ENCODE measurements at regions not wholly inside any gene's neighbourhood (a gene's known extent, or its start where the extent isn't known, plus 50 kb on each side); places are given as distances from the start of the nearest gene placed in this dataset.
"Not testable (repeated sequence)": the region's sequence is repeated elsewhere in the genome, so short reads cannot be mapped to it uniquely, and the experiment has no call there.

- not testable (repeated sequence) for ATAC-seq
Measured at GRCh38 chr6:78676069-78677007, 191.0 kb upstream of the IRAK1BP1 start.

GRCh38 chr6:78688668-78689067, 178.7 kb upstream of the IRAK1BP1 start:
- ATAC-seq, result no peak

DNA sequence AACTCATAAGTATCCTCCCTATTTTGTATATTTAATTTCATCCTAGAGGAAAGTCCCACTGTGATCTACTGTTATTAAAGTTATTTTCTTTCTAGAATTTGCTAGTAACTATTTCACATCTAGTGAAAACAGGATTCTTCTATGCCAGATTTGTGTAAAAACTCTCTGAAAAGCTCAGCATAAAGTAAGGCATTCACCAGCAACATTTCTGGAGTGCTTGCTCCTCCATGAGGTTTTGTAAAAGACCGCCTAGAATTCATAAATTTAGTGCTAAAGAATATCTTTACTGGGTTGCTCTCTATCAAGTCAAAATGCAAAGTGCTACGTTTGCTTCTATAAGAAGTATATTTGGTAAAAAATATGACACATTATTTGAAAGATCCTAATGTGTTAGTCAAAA, 173.5 kb upstream of the IRAK1BP1 start:
- ATAC-seq, result no peak

DNA sequence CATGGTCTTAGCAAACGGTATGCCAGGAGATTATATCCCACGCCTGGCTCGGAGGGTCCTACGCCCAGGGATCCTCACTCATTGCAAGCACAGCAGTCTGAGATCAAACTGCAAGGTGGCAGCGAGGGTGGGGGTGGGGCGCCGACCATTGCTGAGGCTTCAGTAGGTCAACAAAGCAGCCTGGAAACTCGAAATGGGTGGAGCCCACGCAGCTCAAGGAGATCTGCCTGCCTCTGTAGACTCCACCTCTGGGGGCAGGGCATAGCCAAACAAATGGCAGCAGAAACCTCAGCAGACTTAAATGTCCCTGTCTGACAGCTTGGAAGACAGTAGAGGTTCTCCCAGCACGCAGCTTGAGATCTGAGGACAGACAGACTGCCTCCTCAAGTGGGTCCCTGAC, 172.7 kb upstream of the IRAK1BP1 start:
- ATAC-seq, result not testable (repeated sequence)

DNA sequence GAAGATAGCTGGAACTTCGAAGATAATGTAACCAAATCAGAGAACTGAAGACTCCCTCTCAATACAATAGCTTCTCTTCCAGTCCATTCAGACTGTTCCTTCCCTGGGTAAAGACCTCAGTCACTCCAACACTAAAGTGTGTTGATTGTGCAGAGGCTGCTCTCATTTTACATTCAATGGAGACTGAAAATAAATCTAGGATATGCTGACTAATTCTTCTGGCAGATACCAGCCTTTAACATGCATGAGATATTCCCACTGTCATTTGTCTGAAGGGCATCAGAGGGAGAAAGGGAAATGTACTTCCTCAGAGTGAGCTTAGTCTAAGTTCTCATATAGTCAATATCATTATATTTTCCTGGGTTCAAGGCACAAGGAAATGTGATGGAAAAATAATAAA, 166.4 kb upstream of the IRAK1BP1 start:
- no peak for ATAC-seq

DNA sequence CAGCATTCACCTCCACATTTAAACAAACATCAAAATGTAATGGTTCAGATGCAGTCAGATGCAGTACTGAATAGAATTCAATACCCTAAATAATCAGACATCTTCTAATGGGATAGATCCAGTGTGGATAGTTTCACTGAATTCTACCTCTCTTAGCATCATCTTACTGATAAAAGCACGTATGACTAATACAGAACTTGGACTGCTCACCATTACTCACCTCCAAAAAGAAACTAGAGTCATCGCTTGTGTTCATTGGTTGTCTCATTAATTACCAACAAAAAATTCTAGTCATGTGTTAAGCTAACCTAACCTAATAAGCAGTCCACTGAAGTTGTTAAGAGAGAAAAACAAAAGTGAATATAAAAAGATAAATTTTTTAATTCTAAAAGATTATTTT, 165.9 kb upstream of the IRAK1BP1 start:
- peak; percentile 49 for ATAC-seq

GRCh38 chr6:78709021-78709420, 158.3 kb upstream of the IRAK1BP1 start:
- no peak for ATAC-seq

- no peak for ATAC-seq
Measured at GRCh38 chr6:78713564-78713963, 153.8 kb upstream of the IRAK1BP1 start.

DNA sequence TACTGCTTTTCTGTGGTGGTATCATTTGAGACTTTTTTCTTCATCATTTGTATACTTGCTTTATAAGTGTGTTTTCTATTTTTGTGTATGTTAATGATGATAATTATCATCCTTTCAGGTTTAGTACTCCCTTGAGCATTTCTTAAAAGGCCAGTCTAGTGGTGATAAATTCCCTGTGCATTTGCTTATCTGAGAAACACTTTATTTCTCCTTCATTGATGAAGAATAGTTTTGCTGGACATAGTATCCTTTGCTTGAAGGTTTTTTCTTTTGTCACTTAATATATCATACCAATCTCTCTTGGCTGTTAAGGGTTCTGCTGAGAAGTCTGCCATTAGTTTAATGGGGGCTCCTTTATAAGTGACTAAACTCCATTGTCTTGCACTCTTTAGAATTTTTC, 123.2 kb upstream of the IRAK1BP1 start:
- ATAC-seq, result no peak

GRCh38 chr6:78746457-78746856, 120.9 kb upstream of the IRAK1BP1 start:
- ATAC-seq, result no peak

DNA sequence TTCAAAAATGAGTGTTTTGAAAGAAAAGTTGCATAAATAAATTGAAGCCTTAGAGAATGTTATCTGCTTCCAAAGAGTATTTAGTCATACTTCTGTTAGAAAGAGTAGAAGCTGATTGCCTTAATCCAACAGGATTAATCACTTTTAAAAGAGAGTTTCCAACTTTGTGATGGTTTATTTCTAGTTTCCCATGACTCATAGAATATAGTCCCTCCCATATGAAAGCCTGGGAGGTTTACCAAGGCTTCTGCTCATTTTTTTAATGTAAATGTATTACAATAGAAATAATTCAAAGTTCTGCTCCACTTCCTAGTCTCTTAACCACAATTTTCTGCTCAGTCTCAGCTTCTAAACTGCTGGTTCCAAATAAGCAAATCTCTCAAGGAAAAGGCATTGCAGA, 118.0 kb upstream of the IRAK1BP1 start:
- ATAC-seq, result peak; percentile 90

DNA sequence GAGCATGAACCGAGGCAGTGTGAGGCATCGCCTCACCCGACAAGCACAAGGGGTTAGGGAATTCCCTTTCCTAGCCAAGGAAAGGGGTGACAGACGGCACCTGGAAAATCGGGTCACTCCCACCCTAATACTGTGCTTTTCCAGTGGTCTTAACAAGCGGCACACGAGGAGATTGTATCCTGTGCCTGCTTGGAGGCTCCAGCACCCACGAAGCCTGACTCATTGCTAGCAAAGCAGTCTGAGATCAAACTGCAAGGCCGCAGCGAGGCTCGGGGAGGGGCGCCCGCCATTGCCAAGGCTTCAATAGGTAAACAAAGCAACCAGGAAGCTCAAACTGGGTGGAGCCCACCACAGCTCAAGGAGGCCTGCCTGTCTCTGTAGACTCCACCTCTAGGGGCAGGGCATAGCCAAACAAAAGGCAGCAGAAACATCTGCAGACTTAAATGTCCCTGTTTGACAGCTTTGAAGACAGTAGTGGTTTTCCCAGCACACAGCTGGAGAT, 109.0 kb upstream of the IRAK1BP1 start:
- ATAC-seq, result not testable (repeated sequence)

DNA sequence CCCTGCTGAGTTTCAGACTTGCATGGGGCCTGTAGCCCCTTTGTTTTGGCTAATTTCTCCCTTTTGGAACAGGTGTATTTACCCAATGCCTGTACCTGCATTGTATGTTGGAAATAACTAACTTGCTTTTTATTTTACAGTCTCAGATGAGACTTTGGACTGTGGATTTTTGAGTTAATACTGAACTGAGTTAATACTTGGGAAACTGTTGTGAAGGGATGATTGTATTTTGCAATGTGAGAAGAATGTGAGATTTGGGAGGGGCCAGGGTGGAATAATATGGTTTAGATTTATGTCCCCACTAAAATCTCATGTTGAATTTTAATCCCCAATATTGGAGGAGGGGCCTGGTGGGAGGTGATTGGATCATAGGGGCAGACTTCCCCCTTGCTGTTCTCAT, 99.1 kb upstream of the IRAK1BP1 start:
- no peak for ATAC-seq

DNA sequence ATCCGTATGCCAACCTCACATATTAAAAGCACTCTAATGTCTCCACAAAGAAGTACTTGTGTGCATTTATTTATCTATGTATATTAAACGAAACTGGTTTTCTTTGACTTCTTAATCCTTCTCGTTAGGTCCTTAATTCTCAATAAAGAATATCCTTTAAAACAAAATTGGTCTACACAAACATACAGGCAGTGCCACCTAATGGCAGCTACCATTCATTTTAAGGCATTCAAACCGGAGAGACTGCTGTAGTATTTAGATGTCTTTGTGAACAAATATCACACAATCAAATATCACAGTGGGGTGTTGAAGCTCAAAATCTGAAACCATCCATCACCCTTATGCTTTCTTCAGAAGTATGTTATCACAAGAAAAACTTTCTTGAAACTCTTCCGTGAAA, 96.6 kb upstream of the IRAK1BP1 start:
- ATAC-seq, result no peak

- no peak for ATAC-seq
Measured at GRCh38 chr6:78771586-78771985, 95.8 kb upstream of the IRAK1BP1 start.

GRCh38 chr6:78781001-78781400, 86.3 kb upstream of the IRAK1BP1 start:
- no peak for ATAC-seq

DNA sequence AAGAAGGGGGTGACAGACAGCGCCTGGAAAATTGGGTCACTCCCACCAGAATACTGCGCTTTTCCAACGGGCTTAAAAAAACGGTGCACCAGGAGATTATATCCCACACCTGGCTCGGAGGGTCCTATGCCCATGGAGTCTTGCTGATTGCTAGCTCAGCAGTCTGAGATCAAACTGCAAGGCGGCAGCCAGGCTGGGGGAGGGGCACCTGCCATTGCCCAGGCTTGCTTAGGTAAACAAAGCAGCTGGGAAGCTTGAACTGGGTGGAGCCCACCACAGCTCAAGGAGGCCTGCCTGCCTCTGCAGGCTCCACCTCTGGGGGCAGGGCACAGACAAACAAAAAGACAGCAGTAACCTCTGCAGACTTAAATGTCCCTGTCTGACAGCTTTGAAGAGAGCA, 84.0 kb upstream of the IRAK1BP1 start:
- not testable (repeated sequence) for ATAC-seq

DNA sequence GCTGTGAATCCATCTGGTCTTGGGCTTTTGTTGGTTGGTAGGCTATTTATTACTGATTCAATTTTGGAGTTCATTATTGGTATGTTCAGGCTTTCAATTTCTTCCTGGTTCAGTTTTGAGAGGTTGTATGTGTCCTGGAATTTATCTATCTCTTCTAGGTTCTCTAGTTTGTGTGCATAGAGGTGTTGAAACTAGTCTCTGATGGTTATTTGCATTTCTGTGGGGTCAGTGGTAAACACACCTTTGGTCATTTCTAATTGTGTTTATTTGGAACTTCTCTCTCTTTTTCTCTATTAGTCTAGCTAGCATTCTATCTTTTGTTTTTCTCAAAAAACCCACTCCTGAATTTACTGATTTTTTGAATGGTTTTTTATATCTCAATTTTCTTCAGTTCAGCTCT, 70.1 kb upstream of the IRAK1BP1 start:
- no peak for ATAC-seq

- ATAC-seq, result no peak
Measured at GRCh38 chr6:78799682-78800081, 67.7 kb upstream of the IRAK1BP1 start.

GRCh38 chr6:78806792-78807191, 60.6 kb upstream of the IRAK1BP1 start:
- not testable (repeated sequence) for ATAC-seq

GRCh38 chr6:78807655-78808355, 59.5 kb upstream of the IRAK1BP1 start:
- ATAC-seq, result not testable (repeated sequence)

DNA sequence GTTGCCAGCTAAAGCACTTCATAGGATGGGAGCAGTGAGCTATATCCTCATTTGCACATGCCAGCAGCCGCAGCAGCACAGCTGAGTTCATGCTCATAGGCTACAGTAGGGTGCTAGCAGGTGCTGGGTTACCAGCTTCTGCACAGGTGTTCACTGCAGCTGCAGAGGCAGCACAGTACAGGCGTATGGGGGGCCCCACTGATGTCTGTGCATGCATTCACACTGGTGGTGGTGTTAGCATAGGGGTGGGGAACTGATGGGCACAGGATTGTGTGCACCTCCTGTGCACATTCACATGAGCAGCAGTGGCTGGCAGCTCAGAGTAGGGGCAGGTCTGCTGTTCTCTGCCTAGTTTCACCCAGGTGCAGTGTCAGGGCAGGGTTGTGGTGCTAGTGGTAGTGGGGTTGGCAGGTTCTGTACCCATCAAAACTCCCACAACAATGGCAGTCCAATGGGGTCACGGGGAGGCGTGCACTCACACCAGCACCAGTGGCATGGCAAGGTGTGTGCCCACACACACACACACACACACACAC, 58.9 kb upstream of the IRAK1BP1 start:
- ATAC-seq, result no peak

- no peak for ATAC-seq
Measured at GRCh38 chr6:78808933-78809332, 58.4 kb upstream of the IRAK1BP1 start.
